ENCODE measurements at regions not wholly inside any gene's neighbourhood (a gene's known extent, or its start where the extent isn't known, plus 50 kb on each side); places are given as distances from the start of the nearest gene placed in this dataset.

DNA sequence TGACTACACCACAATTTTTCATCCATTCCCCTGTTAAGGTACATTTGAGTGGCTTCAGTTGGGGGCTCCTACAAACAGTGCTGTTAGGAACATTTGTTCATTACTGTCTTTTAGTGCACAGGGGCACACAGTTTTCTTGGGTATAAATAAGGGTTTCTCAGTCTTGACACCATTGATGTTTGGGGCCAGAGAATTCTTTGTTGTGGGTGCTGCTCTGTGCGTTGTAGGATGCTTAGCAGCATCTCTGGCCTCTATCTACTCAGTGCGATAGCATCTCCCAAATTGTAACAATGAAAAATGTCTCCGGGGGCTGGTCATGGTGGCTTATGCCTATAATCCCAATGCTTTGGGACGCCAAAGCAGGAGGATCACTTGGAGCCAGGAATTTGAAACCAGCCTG lies 153.0 kb upstream of the MYL2 start:
- no peak overlapping the region for H3K4me3 Mint-ChIP-seq
- ATAC-seq (no peak), DNase-seq (no peak)
- CTCF ChIA-PET, result no interaction called here
- no peaks in the 10 kb centered on the region for H3K36me3 Mint-ChIP-seq
- peaks cover 6% of the 10 kb centered on the region for H3K4me1 Mint-ChIP-seq
- peaks cover 21% of the 10 kb centered on the region for H3K27me3 Mint-ChIP-seq
- no peak overlapping the region for H3K27ac Mint-ChIP-seq
- no peaks in the 10 kb centered on the region for H3K9me3 Mint-ChIP-seq (ENCODE audit: low read depth)

DNA sequence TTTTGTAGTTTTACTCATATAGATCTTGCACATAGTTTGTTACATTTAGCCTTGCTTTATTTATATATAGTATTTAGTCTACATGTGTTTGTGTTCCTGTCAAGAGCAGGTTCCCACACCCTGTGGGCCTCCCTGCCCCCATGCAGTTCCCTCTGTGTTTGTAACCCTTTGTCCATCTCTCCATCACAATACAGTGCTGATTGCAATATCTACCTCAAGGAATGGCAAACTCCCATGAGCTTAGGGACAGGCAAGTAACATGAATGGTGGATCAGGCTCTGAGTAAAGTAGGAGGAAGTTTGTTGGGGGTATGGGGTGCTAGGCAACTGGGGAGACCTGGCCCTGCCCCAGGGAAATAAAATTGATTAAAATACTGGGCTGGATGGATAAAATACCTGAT lies 151.9 kb upstream of the MYL2 start:
- peaks cover 12% of the 10 kb centered on the region for H3K4me1 Mint-ChIP-seq
- no peak overlapping the region for H3K4me3 Mint-ChIP-seq
- DNase-seq, result no peak
- no peaks in the 10 kb centered on the region for H3K9me3 Mint-ChIP-seq (ENCODE audit: low read depth)
- no peaks in the 10 kb centered on the region for H3K36me3 Mint-ChIP-seq
- H3K27me3 Mint-ChIP-seq, result peaks cover 24% of the 10 kb centered on the region
- H3K27ac Mint-ChIP-seq, result no peak overlapping the region
- CTCF ChIA-PET, result no interaction called here
- ATAC-seq, result no peak

DNA sequence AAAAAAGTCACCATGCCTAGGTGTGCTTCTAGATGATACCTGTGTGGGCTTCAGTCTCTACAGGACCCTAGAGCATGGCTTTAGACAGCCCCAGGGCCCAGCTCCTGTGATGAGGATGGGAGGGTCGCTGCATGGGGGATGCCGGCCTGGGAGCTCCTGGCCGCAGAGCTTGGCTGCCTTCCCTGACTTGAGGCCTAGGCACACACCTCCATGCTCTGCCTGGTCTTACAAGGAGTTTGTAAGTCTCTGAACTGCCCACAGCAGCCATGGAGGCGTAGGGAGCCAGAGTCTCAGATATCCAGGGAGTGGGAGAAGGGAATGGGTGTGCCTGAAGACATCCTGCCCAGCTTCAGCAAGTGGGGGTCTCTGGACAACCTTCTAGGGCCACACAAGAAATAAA lies 149.5 kb upstream of the MYL2 start:
- no peaks in the 10 kb centered on the region for H3K36me3 Mint-ChIP-seq
- CTCF ChIA-PET, result no interaction called here
- H3K9me3 Mint-ChIP-seq (ENCODE audit: low read depth), result no peaks in the 10 kb centered on the region
- DNase-seq, result no peak
- ATAC-seq, result no peak
- H3K4me3 Mint-ChIP-seq, result no peak overlapping the region
- H3K27ac Mint-ChIP-seq, result no peak overlapping the region
- peaks cover 12% of the 10 kb centered on the region for H3K4me1 Mint-ChIP-seq
- peaks cover 24% of the 10 kb centered on the region for H3K27me3 Mint-ChIP-seq

DNA sequence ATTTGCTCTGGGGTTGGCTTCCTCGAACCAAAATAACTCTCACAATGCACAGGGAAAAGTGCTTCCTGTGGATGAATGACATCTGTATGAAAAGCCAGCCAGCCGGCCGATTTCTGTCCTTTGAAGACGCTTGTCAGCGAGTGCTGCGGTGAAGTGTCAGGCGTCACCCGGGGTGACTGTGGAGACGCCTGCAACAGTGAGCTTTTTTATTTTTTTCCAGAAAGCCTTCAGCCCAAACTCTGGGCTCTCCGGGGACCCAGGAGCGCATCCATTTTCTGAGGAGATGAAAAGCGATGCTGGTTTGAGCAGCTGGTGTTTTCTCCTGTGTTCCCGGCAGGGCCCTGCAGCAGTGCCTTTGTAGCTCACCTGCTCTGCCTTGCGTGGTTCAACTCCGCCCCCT lies 147.9 kb upstream of the MYL2 start:
- H3K4me3 Mint-ChIP-seq, result no peak overlapping the region
- H3K4me1 Mint-ChIP-seq, result peaks cover 6% of the 10 kb centered on the region
- no peaks in the 10 kb centered on the region for H3K9me3 Mint-ChIP-seq (ENCODE audit: low read depth)
- ATAC-seq (no peak), DNase-seq (no peak)
- CTCF ChIA-PET, result no interaction called here
- H3K27me3 Mint-ChIP-seq, result peaks cover 24% of the 10 kb centered on the region
- no peak overlapping the region for H3K27ac Mint-ChIP-seq
- H3K36me3 Mint-ChIP-seq, result no peaks in the 10 kb centered on the region

DNA sequence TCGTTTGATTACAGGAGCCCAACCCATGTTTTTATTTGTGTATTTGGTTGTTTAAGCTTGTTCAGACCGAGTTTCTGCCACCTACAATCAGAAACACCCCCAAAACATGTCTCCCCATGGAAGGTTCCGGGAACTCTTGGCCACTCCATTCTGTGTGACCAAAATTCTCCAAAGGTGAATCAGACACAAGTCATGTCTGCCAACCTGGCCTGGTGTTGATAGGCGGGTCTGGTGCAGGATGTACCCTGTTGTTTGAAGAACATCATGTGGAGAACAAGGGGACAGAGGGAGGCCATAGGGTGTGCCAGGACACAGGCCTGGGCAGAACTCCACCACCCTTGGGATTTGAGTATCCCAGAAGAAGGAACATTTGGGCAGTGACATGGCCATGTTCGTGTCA lies 147.1 kb upstream of the MYL2 start:
- CTCF ChIA-PET, result no interaction called here
- H3K4me1 Mint-ChIP-seq, result peaks cover 6% of the 10 kb centered on the region
- H3K36me3 Mint-ChIP-seq, result no peaks in the 10 kb centered on the region
- DNase-seq, result no peak
- no peak for ATAC-seq
- H3K9me3 Mint-ChIP-seq (ENCODE audit: low read depth), result no peaks in the 10 kb centered on the region
- H3K4me3 Mint-ChIP-seq, result no peak overlapping the region
- no peak overlapping the region for H3K27ac Mint-ChIP-seq
- H3K27me3 Mint-ChIP-seq, result peaks cover 19% of the 10 kb centered on the region

DNA sequence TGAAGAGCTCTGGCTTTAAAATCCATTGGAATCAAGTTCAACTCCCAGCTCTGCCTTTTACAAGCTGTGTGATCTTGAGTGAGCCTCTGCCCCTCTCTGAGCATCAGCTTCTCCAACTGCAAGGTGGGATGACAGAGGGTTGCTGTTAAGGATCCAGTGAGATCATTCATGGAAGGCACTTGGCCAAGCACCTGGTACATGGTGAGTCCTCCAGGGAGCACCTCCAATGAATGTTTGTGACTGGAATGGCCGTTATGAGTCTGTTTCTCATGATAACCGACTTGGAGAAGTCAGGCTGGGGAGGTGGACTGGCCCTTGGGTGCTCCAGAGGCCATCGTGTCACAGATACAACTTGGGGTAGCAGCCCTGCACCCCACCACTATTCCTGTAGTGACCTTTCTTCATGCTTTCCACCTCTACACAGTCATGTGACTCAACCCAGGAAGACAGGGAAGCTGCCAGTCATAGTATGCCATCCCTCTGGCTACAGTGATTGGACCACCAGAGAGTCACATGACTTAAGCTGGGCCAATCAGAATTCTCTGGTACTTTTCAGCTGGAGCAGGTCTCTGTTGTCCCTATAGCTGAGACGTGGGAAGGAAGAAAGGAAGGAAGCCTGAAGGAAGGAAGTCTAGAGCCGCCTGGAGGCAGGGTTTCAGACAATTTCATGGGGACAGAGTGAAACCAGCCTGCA lies 146.5 kb upstream of the MYL2 start:
- Mint-ChIP-seq H3K4me3 (no peak overlapping the region), H3K9me3 (ENCODE audit: low read depth) (no peaks in the 10 kb centered on the region), H3K36me3 (no peaks in the 10 kb centered on the region), H3K4me1 (peaks cover 6% of the 10 kb centered on the region), H3K27ac (no peak overlapping the region), H3K27me3 (peaks cover 18% of the 10 kb centered on the region)
- ATAC-seq, result no peak
- DNase-seq, result no peak
- CTCF ChIA-PET, result no interaction called here

DNA sequence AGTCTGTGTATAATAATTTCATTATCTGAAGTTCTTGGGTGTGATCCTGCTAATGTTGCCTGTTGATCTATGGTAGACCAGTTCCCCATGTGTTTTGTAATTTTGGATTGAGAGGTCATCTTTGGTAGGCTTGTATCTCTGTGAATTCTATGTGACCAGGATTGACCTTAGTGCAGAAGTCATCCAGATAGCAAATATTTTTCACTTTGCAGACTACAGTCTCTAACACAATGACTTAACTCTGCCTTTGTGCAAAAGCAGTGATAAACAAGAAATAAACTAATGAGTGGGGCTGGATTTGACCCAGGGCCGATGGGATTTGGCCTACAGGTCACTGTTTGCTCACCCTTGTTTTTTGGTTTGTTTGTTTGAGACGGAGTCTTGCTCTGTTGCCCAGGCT lies 144.6 kb upstream of the MYL2 start:
- Mint-ChIP-seq H3K27ac (no peak overlapping the region), H3K4me3 (no peak overlapping the region), H3K36me3 (no peaks in the 10 kb centered on the region), H3K4me1 (peaks cover 6% of the 10 kb centered on the region), H3K27me3 (peaks cover 3% of the 10 kb centered on the region), H3K9me3 (ENCODE audit: low read depth) (no peaks in the 10 kb centered on the region)
- ATAC-seq (no peak), DNase-seq (no peak)
- CTCF ChIA-PET, result no interaction called here

DNA sequence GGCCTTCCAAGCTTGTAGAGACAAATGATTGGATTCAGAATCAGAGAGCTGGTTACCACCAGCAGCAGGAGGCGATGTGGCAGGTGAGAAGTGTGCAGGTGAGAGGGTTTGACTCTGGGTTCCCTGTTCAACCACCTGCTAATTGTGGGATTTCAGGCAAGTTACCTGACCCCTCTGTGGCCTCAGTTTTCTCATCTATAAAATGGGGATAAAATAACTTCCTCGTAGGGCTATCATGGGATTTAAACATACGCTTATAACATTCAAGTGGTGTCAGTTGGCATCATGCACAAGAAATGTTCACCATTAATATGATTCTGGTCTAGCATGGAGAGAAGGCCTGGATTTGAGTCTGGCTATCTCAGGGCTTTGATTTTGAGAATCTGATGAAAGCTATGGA lies 143.8 kb upstream of the MYL2 start:
- no peaks in the 10 kb centered on the region for H3K9me3 Mint-ChIP-seq (ENCODE audit: low read depth)

DNA sequence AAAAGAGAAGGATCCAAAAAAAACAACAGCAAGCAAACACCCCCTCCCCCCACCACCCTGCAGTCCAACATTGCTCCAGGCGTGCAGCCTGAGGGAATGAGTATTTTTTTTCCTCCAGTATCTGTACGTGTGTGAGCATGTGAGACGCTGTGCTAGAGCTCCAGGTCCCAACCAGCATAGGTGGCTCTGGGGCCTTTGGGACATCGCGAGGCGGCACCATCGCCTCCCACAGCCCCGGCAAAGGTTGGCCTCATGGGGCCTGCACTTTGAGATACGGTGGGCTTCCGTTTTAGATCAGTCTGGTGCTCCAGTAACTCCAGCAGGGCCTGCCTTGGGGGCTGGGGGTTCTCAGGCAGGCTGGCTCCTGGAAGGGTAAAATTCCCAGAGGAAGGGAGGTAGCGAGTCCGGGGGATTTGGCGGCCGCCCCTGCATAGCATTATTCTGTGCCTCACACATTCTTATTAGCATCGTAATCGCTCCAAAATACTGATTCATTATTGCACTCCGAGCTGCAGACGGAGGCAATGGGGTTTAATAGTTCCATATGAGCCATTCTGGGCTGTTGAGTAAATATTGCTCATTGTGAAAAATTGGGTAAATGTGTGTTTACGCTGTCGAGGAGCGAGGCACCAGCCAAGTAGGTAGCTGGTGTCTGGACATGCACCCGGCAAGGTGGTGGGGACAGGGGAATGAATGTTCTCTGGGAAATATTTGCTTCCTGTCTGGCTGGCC lies 143.1 kb upstream of the MYL2 start:
- Mint-ChIP-seq H3K4me3 (no peak overlapping the region), H3K27me3 (peaks cover 3% of the 10 kb centered on the region), H3K27ac (no peak overlapping the region), H3K4me1 (peaks cover 6% of the 10 kb centered on the region), H3K9me3 (ENCODE audit: low read depth) (no peaks in the 10 kb centered on the region), H3K36me3 (peaks cover 2% of the 10 kb centered on the region)
- no peak for ATAC-seq
- DNase-seq, result no peak
- CTCF ChIA-PET, result no interaction called here

More for the DNA sequence above, 143.8 kb upstream of the MYL2 start:
- DNase-seq, result no peak
- no peak overlapping the region for H3K27ac Mint-ChIP-seq
- ATAC-seq, result no peak
- no peak overlapping the region for H3K4me3 Mint-ChIP-seq
- peaks cover 6% of the 10 kb centered on the region for H3K4me1 Mint-ChIP-seq
- H3K36me3 Mint-ChIP-seq, result no peaks in the 10 kb centered on the region
- H3K27me3 Mint-ChIP-seq, result peaks cover 3% of the 10 kb centered on the region
- CTCF ChIA-PET, result no interaction called here

DNA sequence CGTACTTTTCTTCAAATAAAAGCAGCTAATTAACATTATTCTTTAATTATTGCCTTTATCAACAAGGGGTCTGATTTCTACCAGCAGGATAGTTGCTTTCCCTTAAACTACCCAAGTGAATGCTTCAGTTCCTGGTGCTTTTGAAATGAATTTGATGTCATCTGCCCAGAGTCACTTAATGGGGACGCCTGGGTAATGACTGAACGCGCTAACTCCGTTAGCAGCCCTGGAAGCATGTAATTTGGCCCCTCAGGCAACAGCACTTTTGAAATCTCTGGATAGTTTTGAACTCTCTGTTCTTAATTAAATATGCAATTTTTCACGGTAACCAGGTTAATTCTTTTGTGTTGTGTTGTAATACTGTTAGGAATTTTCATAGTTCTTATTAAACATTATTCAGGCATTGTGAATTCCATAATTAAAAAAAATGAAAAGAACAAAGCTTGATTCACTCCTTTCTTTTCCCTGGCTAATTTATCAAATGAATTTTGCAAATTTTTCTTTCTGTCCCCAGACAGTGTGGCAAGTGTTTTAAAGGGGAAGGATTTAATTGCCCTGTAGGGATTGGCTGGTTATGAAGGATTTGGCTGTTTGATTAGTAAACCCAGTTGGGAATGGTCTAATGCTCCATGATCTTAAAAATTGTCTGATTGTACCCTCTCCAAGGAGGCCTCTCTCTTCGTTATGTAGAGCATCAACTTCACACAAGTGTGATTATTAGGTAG lies 137.5 kb upstream of the MYL2 start:
- H3K4me3 Mint-ChIP-seq, result no peak overlapping the region
- no peak for ATAC-seq

DNA sequence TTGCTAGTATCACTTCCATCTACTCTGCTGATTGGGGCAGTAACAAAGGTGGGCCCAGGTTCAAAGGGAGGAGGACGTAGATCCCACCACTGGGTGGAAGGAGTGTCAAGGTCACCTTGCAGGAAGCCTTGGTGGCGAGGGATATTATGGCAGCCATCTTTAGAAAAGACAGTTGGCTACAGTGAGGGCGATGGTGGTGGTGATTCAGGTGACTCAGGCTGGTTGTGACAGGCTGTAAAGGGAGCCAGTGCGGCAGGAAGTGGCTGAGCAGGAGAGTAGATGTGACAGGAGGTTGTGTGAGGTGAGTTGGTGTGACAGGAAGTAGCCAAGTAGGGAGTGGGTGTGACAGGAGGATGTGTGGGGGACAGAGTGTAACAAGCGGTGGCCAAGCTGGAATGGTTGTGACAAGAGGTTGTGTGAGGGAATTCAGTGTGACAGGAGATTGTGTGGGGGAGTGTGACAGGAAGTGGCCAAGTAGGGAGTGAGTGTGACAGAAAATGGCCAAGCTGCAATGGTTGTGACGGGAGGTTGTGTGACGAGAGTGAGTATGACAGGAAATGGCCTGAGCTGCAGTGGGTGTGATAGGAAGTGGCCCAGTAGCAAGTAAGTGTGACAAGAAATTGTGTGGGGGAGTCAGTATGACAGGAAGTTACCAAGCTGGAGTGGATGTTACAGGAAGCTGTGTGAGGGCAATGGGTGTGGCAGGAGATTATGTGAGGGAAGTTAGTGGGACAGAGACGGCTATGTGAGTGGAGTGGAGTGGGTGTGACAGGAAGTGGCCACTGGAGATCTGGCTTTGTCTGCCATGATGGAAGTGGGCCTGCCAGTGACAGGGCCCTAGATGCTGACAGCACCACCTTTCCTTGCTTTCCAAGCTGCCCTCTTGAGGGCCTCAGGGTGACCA lies 136.5 kb upstream of the MYL2 start:
- CTCF ChIA-PET, result no interaction called here
- ATAC-seq, result peak; percentile 87
- Mint-ChIP-seq H3K27me3 (no peaks in the 10 kb centered on the region), H3K27ac (peak overlapping the region; percentile 100), H3K4me1 (peaks cover 26% of the 10 kb centered on the region), H3K4me3 (peak overlapping the region; percentile 17), H3K9me3 (ENCODE audit: low read depth) (peaks cover 14% of the 10 kb centered on the region), H3K36me3 (peaks cover 26% of the 10 kb centered on the region)
- peak; percentile 89 for DNase-seq

More for the DNA sequence above, 137.5 kb upstream of the MYL2 start:
- Mint-ChIP-seq H3K36me3 (peaks cover 26% of the 10 kb centered on the region), H3K27ac (peak overlapping the region; percentile 100), H3K27me3 (no peaks in the 10 kb centered on the region), H3K9me3 (ENCODE audit: low read depth) (peaks cover 14% of the 10 kb centered on the region), H3K4me1 (peaks cover 26% of the 10 kb centered on the region)
- CTCF ChIA-PET, result no interaction called here
- DNase-seq, result no peak

DNA sequence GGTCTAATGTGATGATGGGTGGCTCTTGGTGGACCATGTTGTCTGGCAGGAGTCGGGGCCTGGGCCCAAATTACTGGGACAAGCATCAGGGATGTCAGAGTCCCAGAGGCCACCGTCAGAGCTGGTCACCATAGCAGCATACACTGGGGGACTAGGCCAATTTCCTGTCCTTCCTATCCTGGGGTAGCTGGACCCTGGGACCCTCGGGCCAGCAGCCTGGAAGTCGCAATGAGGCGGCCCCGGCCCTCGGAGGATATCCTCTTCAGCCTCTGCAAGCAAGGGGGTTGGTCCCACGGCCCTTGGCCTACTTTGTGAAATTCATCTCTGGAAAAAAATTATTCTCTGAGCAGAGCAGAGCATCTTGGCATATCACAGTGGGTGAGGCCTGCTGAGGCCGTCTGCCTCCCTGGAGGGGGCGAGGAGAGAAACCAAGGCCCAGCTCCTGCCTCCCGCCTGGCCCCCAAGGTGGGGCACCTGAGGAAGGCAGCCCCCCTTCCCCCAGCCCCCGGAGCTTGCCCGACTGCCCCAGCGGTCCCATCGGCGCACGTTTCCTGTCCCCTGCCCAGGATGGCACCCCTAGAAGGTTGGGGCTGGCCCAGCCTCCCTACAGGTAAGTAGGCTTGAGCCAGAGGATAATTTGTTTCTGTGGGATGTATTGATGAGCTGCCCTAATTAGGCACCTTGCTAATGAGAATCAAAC lies 135.0 kb upstream of the MYL2 start:
- H3K4me1 Mint-ChIP-seq, result peaks cover 26% of the 10 kb centered on the region
- ATAC-seq (no peak), DNase-seq (no peak)
- no peak overlapping the region for H3K4me3 Mint-ChIP-seq
- CTCF ChIA-PET, result no interaction called here
- H3K36me3 Mint-ChIP-seq, result peaks cover 26% of the 10 kb centered on the region
- peaks cover 14% of the 10 kb centered on the region for H3K9me3 Mint-ChIP-seq (ENCODE audit: low read depth)
- H3K27ac Mint-ChIP-seq, result peak overlapping the region; percentile 100
- H3K27me3 Mint-ChIP-seq, result no peaks in the 10 kb centered on the region

DNA sequence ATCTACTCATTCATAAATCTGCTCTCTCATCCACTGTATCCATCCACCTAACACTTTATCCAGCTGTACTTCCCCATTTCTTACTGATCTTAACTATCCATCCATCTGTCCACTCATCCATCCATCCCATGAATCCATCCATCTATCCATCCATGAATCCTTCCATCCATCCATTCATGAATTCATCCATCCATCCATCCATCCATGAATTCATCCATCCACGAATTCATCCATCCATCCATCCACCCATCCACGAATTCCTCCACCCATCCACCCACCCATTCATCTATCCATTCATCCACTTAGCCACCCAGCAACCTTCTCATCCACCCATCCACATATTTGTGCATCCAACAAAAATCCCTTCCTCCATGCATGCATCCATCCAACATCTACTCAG lies 128.6 kb upstream of the MYL2 start:
- ATAC-seq (no peak), DNase-seq (no peak)
- CTCF ChIA-PET, result no interaction called here
- no peaks in the 10 kb centered on the region for H3K9me3 Mint-ChIP-seq (ENCODE audit: low read depth)
- no peak overlapping the region for H3K4me3 Mint-ChIP-seq
- no peak overlapping the region for H3K27ac Mint-ChIP-seq
- no peaks in the 10 kb centered on the region for H3K4me1 Mint-ChIP-seq
- no peaks in the 10 kb centered on the region for H3K36me3 Mint-ChIP-seq
- H3K27me3 Mint-ChIP-seq, result peaks cover 6% of the 10 kb centered on the region
